ENCODE measurements at regions not wholly inside any gene's neighbourhood (a gene's known extent, or its start where the extent isn't known, plus 50 kb on each side); places are given as distances from the start of the nearest gene placed in this dataset.
"Not testable (repeated sequence)": the region's sequence is repeated elsewhere in the genome, so short reads cannot be mapped to it uniquely, and the experiment has no call there.

- H3K4me3 ChIP-seq: no peak overlapping the region
- peaks cover 0 to 6% (median 0%) of the 10 kb centered on the region in 10 experiments; a peak in 3 of 20 replicates for H3K4me1 ChIP-seq
- H3K9me3 ChIP-seq (replicated peaks in 1 of 11): peaks cover 0 to 7% (median 4%) of the 10 kb centered on the region in 11 experiments; a peak in 9 of 22 replicates
- no peak for TF ChIP-seq Cebpa-rat (IDR thresholded peaks at IDR 0.05)
- no peaks in the 10 kb centered on the region for H4K20me1 ChIP-seq
- H3K36me3 ChIP-seq: no peaks in the 10 kb centered on the region
- H3K27me3 ChIP-seq: no peaks in the 10 kb centered on the region
- H3K9ac ChIP-seq: no peak overlapping the region
- H3K4me2 ChIP-seq: no peak overlapping the region
- no peak overlapping the region for H3K27ac ChIP-seq
Observed at GRCh38 chr14:87251011-87251410, 742.0 kb downstream of the GALC start.

DNA sequence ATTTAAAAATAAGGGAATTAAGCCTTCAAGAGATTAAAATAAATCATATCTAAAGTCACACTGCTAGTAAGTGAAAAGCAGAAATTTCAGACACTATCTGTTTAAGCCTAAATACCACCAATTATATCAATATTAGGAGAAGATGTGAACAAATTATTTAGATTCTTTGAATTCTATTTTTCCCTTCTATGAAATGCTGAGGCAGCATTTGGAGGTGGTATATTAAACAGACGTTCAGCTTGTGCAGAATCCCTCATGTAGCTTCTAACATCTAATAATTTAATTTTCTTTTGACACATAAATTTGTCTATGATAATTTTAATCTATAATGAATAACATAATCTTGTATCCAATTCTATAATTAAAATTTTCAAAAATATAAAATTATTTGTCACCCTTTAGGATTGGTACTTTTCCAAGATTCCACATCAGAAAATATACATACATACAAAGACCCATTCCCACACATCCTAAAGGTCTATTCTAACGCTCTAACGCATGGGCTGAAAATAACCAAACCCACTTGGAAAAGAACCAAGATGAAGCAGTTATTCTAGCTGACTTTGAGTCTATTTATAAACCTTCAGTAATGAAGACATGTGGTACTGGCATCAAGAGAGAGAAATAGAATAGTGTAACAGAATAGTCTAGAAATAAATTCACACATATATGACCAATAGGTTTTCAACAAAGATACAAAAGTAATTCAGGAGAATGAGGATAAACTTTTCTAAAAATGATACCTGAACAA is 751.8 kb downstream of the GALC start:
- no peaks in the 10 kb centered on the region for H3K9me3 ChIP-seq (replicated peaks in 1 of 11)
- no peak for TF ChIP-seq Cebpa-rat (IDR thresholded peaks at IDR 0.05)
- H3K4me3 ChIP-seq: no peak overlapping the region
- no peaks in the 10 kb centered on the region for H3K27me3 ChIP-seq
- no peak overlapping the region for H3K27ac ChIP-seq
- no peak overlapping the region for H3K4me2 ChIP-seq
- no peaks in the 10 kb centered on the region for H4K20me1 ChIP-seq
- H3K4me1 ChIP-seq: no peaks in the 10 kb centered on the region
- no peak overlapping the region for H3K9ac ChIP-seq
- H3K36me3 ChIP-seq: no peaks in the 10 kb centered on the region

GRCh38 chr14:87240319-87240718 is 752.7 kb downstream of the GALC start:
- H3K4me1 ChIP-seq; H3K9ac ChIP-seq; H3K9me3 ChIP-seq (replicated peaks in 1 of 11); H3K27me3 ChIP-seq; H4K20me1 ChIP-seq; H3K27ac ChIP-seq; H3K4me2 ChIP-seq; H3K4me3 ChIP-seq; H3K36me3 ChIP-seq: not testable (repeated sequence)

DNA sequence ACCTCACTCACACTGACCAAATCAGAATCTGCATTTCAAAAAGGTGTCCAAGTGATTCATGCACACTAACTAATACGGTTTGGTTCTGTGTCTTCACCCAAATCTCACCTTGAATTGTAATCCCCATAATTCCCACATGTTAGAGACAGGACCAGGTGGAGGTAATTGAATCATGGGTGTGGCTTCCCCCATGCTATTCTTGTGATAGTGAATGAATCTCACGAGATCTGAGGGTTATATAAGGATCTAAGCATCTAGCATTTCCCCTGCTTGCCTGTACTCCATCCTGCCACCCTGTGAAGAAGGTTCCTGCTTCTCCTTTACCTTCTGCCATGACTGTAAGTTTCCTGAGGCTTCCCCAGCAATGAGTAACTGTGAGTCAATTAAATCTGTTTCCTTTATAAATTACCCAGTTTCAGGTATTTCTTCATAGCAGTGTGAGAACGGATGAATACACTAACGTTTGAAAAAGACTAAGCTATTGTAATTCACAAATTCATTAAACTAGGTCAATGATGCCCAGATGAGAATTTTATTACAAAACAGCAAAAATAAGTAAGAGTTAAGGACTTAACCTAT is 759.1 kb downstream of the GALC start:
- H3K27me3 ChIP-seq: no peaks in the 10 kb centered on the region
- no peaks in the 10 kb centered on the region for H3K4me1 ChIP-seq
- no peak overlapping the region for H3K4me2 ChIP-seq
- no peak overlapping the region for H3K4me3 ChIP-seq
- H4K20me1 ChIP-seq: no peaks in the 10 kb centered on the region
- H3K36me3 ChIP-seq: no peaks in the 10 kb centered on the region
- no peak for TF ChIP-seq Cebpa-rat (IDR thresholded peaks at IDR 0.05)
- no peak overlapping the region for H3K27ac ChIP-seq
- peaks cover 13 to 19% (median 14%) of the 10 kb centered on the region in 11 experiments for H3K9me3 ChIP-seq (replicated peaks in 1 of 11)
- no peak overlapping the region for H3K9ac ChIP-seq

GRCh38 chr14:87233266-87233665 is 759.7 kb downstream of the GALC start:
- Histone ChIP-seq H3K9ac (no peak overlapping the region), H3K4me3 (no peak overlapping the region), H3K27me3 (no peaks in the 10 kb centered on the region), H4K20me1 (no peaks in the 10 kb centered on the region), H3K27ac (no peak overlapping the region), H3K4me2 (no peak overlapping the region), H3K9me3 (replicated peaks in 1 of 11) (peaks cover 13 to 19% (median 14%) of the 10 kb centered on the region in 11 experiments), H3K36me3 (no peaks in the 10 kb centered on the region), H3K4me1 (no peaks in the 10 kb centered on the region)
- TF ChIP-seq Cebpa-rat (IDR thresholded peaks at IDR 0.05): no peak

GRCh38 chr14:87231336-87232026 is 761.5 kb downstream of the GALC start:
- no peak overlapping the region for H3K4me3 ChIP-seq
- H4K20me1 ChIP-seq: no peaks in the 10 kb centered on the region

DNA sequence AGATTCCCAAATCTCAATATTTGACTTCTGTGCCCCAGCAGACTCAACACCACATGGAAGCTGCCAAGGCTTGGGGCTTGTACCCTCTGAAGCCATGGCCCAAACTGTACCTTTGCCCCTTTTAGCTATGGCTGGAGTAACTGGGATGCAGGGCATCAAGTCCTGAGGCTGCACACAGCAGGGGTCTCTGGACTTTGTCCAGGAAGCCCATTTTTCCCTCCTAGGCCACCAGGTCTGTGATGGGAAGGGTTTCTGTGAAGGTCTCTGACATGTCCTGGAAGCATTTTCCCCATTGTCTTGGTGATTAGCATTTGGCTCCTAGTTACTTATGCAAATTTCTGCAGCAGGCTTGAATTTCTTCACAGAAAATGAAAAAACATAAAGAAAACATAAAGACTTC is 762.3 kb downstream of the GALC start:
- Histone ChIP-seq H3K4me1 (no peaks in the 10 kb centered on the region), H3K36me3 (no peaks in the 10 kb centered on the region), H3K27ac (no peak overlapping the region), H4K20me1 (no peaks in the 10 kb centered on the region), H3K9ac (no peak overlapping the region), H3K9me3 (replicated peaks in 1 of 11) (peaks cover 13 to 19% (median 14%) of the 10 kb centered on the region in 11 experiments), H3K27me3 (no peaks in the 10 kb centered on the region), H3K4me2 (no peak overlapping the region), H3K4me3 (no peak overlapping the region)
- TF ChIP-seq Cebpa-rat (IDR thresholded peaks at IDR 0.05): no peak

More at GRCh38 chr14:87231336-87232026, 761.5 kb downstream of the GALC start:
- Histone ChIP-seq H3K36me3 (no peaks in the 10 kb centered on the region), H3K4me2 (no peak overlapping the region), H3K9ac (no peak overlapping the region), H3K4me1 (no peaks in the 10 kb centered on the region), H3K9me3 (replicated peaks in 1 of 11) (peaks cover 13 to 19% (median 14%) of the 10 kb centered on the region in 11 experiments), H3K27me3 (no peaks in the 10 kb centered on the region), H3K27ac (no peak overlapping the region)
- TF ChIP-seq Cebpa-rat (IDR thresholded peaks at IDR 0.05): no peak

DNA sequence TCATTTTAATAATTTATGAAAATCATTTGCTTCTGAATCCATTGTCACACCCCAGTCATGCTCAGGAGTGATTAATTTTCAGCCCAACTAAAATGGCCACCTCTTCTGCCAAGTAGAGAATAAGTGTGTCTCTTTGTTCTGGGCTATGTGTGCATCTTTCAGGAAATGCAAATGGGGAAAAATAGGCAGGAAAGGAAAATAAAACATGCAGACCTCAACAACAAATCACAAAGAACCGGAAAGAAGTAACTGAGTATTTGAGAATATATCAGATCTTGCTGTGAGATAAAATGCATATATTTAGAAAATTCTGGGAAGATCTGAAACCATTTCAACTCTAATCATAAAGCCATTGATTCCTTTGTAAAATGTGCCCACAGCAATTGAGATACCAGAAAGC is 763.9 kb downstream of the GALC start:
- Histone ChIP-seq H3K27ac (no peak overlapping the region), H3K27me3 (no peaks in the 10 kb centered on the region), H4K20me1 (no peaks in the 10 kb centered on the region), H3K9ac (no peak overlapping the region), H3K36me3 (no peaks in the 10 kb centered on the region), H3K4me2 (no peak overlapping the region), H3K4me1 (no peaks in the 10 kb centered on the region), H3K9me3 (replicated peaks in 1 of 11) (peaks cover 13 to 19% (median 14%) of the 10 kb centered on the region in 11 experiments), H3K4me3 (no peak overlapping the region)
- TF ChIP-seq Cebpa-rat (IDR thresholded peaks at IDR 0.05): no peak

DNA sequence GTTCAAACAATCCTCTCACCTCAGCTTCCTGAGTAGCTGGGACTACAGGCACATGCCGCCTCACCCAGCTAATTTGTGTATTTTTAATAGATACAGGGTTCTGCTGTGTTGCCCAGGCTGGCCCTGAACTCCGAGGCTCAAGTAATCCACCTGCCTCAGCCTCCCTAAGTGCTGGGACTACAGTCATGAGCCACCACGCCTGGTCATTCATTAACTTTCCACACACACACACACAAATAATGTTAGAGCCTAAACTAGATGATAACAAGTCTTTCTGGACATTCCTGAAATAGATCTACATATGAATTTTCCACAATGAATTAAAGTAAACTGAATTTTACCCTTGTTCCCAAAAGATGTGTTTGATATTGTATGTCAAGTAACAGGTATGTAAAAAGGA is 776.0 kb downstream of the GALC start:
- H3K9ac ChIP-seq: no peak overlapping the region
- H3K27ac ChIP-seq: no peak overlapping the region

More for the DNA sequence above, 776.0 kb downstream of the GALC start:
- no peaks in the 10 kb centered on the region for H3K4me1 ChIP-seq
- no peak overlapping the region for H3K4me3 ChIP-seq
- no peaks in the 10 kb centered on the region for H3K9me3 ChIP-seq (replicated peaks in 1 of 11)
- H4K20me1 ChIP-seq: no peaks in the 10 kb centered on the region
- H3K4me2 ChIP-seq: no peak overlapping the region
- H3K36me3 ChIP-seq: no peaks in the 10 kb centered on the region
- no peaks in the 10 kb centered on the region for H3K27me3 ChIP-seq
- no peak for TF ChIP-seq Cebpa-rat (IDR thresholded peaks at IDR 0.05)
